HG03039 (cell line): ENCODE measurements at regions not wholly inside any gene's neighbourhood (a gene's known extent, or its start where the extent isn't known, plus 50 kb on each side); places are given as distances from the start of the nearest gene placed in this dataset.

Experiments used
- ATAC-seq: cut with Tn5 transposase; IDR thresholded peaks from one replicate; pipeline ENCODE4 v1.9.1; 2021; ENCODE audit warnings: mild to moderate bottlenecking, moderate library complexity; ENCODE audit not compliant: unreplicated experiment

DNA sequence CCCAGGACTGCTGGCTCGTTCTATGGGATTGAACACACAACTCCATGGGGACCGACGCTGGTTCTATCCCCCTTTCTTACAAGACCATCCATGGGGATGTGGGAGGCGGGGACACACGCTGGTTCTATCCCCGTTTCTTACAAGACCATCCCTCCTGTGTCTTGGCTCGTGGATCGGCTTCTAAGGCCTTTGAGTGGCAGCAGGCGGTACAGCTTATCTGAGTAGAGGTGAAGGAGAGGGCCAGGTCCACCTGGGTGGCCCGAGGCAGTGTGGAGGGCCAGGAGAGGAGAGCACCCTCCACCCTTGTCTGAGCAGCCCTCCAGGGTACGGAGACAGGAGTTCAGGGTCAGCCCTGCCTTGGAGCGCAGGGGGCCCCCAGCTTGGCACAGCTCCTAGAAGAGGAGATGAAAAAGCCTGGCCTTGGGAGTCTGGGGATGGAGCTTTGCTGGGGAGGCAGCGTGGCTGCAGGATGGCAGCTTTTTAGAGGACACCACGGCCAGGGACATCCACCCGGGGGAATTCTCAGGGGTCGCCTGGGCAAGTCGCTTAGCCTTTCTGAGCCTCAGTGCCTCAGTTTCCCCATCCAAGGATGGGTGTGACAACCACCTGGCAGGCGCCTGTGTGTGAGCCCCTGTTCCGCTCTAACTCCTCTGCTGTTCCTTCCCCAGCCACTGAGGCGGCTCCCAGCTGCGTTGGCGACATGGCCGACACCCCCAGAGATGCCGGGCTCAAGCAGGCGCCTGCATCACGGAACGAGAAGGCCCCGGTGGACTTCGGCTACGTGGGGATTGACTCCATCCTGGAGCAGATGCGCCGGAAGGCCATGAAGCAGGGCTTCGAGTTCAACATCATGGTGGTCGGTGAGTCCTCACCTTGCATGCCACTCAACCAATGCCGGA, 341.0 kb downstream of the SEC14L1 start:
- ATAC-seq, result no peak

DNA sequence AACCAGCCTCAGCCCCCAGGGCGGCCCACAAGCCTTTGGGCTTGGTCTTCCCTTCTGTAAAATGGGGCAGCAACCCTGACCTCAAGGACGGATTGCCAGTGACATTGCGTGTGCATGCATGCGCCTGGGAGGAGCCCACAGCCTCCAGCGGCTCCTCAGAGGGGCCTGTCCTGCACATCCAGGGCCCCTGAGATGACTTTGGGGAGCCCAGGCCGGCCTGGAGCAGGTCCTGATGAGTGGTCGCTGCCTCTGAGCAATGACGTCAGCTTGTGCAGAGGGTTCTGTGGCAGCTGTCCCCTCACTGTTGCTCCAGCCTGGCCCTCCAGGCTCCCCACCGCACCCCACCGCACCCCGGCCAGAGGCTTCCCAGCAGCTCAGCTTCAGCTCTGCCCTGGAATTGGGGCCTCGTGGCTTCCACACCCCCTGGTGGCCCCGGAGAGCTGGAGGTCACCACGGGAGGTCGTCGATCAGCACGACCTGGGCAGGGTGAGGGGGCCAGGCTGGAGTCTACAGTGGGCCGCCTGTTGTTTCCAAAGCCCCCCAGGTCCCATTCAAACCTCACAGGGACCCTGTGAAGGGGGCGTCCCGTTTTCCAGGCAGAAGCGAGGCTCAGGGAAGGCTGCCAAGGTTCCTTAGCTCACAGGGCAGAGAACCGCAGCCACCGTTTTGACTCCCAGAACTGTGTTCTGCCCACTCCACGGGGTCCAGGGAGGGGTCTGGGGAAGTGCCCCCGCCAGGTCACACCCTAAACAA, 341.8 kb downstream of the SEC14L1 start:
- no peak for ATAC-seq

DNA sequence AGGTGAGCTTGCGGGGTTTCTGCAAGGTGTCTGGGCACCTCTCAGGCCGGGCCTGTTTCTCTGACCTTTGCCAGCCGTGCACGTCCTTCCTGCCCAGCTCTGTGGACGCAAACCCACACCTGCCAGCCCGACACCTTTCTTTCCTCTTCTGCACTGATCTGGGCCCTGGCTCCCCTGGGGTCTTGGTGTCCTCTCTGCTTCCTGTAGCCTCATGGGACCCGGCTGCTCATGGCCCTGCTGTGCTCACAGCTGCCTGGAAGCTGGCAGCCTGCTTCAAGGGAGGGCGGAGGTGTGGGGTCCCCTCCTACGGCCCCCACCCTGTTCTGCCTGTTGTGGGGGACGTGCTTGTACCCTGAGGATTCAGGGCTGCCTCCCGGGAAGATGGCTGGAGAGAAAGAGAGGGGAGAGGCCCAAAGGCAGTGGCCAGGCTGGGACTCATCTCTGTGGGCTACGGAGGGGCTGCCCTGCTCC, 342.4 kb downstream of the SEC14L1 start:
- no peak for ATAC-seq

DNA sequence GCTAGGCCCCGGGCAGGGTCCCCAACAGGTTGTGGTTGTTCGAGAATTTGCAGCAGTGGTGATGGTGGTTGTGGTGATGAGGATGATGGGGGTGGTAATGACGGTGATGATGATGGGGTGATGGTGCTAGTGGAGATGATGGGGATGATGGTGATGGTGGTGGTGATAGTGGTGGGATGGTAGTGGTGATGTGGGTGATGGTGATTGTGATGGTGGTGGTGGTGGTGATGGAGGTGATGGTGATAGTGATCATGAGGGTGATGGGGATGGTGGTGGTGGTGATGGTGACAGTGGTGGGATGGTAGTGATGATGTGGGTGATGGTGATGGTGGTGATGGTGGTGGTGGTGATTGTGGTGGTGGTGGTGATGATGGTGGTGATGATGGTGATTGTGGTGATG, 343.3 kb downstream of the SEC14L1 start:
- no peak for ATAC-seq

DNA sequence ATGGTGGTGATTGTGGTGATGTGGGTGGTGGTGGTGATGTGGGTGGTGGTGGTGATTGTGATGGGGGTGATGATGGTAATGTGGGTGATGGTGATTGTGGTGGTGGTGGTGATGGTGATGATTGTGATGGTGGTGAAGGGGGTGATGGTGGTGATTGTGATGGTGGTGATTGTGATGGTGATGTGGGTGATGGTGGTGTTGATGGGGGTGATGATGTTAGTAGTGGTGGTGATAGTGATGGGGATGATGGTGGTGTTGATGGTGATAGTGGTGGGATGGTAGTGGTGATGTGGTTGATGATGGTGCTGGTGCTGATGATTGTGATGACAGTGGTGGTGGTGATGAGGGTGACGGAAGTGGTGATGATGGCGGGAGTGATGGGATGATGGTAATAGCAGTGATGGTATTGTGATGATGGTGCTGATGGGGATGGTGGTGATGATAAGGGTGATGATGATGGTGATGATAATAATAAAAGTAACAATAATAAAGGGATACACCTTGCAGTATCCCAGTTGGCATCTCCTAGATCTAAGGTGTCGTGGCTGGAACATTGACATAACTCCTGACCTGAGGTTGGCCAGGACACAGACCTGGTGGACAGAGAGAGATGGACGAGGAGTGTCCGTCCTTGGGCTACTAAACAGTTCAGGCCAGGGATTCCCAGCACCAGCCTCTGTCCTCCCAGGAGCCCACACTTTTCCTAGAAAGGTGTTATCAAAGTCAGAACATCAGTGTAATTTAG, 344.5 kb downstream of the SEC14L1 start:
- ATAC-seq, result no peak

DNA sequence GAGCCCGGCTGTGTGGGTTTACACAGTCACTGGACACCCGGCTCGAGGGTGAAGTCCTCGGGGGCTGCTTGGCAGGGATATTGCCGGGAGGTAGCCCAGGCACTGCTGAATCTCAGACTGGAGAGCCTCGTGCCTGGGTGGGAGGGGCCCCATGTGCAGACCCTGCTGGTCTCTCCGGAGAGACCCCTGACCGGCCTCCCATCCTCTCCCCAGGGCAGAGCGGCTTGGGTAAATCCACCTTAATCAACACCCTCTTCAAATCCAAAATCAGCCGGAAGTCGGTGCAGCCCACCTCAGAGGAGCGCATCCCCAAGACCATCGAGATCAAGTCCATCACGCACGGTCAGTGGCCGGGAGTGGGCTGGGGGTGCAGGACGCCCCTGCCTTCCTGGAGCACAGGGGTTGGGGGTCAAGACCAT, 346.5 kb downstream of the SEC14L1 start:
- no peak for ATAC-seq

DNA sequence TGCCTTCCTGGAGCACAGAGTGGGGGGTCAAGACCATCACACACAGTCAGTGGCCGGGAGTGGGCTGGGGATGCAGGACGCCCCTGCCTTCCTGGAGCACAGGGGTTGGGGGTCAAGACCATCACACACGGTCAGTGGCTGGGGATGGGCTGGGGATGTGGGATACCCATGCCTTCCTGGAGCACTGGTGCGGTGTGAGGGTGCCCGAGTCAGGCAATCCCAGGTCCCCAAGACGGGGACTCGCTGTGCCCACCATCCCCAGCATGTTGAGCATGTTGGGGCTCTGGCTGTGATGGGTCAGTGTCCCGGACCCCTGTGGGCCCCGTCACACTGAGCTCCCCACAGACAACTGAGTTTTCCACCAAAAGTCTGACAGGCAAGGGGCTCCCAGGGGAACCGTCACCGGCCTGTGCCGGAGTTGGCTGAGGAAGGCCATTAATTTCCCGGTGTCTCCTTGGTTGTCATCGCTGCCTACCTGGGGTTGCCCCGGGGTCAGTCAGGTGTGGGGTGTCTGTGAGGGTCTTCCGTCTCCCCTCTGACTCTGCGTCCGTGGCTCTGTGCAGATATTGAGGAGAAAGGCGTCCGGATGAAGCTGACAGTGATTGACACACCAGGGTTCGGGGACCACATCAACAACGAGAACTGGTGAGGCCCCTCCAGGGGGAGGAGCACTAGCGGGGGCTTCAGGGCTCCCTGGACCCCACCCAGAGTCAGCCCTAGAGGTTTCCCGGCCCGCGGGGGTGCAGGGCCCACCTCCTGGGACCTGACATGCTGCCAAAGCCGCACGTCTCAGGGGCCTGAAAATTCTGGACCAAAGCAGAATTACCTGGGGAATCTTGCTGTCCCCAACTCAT, 347.1 kb downstream of the SEC14L1 start:
- ATAC-seq, result no peak

DNA sequence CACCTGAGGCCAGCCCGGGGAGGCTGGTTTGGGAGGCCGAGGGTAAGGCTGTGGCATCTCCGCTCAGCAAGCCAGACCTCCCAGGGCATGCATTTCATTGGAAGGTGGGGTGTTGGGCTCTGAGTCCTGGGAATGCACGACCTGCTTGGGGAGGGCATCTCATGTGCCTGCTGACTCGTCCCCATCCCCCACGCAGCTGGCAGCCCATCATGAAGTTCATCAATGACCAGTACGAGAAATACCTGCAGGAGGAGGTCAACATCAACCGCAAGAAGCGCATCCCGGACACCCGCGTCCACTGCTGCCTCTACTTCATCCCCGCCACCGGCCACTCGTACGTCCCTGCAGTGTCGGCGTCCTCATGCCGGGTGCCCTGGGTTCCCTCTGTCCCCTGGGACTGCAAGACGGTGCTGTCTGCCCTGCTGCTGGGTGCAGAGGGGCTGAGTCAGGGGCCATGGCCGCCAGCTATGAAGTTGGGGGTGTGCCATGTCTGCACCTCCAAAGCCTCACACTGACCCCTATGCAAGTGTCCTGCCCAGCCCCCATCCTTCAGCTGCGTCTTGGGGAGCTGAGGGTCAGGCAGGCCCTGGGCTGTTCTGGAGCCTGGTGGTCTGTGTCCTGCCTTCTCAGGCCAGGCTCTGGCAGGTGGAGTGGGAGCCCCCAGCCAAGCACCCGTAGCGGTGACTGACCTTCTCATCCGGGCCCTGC, 347.9 kb downstream of the SEC14L1 start:
- ATAC-seq, result no peak

DNA sequence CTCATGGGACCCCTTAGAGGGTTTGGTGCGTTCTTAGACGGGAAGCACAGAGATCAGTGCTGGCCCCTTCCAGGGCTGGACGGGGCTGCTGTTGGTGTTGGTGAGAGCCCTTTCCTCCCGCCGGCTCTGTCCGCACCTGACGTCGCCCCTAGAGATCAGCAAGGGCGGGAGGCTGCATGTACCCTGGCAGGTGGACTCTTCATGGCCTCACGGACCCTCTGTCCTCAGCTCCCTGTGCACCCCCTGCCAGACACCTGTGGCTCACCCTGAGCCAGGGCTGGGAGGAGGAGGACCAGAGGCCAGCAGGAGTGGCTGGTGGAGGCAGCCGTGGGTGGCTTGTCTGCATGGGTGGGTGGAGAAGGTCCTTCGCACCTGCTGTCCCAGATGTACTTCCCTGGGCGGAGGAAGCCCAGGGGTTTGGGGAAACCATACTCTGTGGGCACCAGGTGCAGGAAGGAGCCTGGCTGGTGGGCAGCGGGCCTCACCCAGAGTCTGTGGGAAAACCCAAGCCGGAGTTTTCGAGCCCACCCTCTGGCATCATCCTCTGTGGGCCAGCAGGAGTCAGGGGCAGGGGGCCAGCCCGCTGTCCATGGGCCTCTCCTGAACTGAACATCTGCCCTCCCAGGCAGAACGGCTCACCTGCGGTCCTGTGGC, 348.6 kb downstream of the SEC14L1 start:
- no peak for ATAC-seq

DNA sequence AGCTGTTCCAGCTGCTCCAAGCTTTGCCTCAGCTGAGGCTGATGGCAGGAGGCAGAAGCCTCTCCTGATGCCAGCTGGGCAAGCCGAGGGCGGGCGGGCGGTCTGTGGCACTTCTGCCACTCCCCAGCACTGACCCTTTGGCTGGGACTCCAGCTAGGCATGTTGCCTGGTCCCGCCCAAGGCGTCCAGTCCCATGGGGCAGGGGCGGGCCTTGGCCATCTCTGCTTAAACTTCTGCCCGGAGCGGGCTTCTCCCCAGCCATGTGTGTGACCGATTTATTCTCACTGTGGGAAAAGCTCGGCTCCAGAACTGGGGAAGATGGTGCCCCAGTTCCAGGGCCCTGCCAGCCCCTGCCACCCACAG, 349.1 kb downstream of the SEC14L1 start:
- no peak for ATAC-seq

DNA sequence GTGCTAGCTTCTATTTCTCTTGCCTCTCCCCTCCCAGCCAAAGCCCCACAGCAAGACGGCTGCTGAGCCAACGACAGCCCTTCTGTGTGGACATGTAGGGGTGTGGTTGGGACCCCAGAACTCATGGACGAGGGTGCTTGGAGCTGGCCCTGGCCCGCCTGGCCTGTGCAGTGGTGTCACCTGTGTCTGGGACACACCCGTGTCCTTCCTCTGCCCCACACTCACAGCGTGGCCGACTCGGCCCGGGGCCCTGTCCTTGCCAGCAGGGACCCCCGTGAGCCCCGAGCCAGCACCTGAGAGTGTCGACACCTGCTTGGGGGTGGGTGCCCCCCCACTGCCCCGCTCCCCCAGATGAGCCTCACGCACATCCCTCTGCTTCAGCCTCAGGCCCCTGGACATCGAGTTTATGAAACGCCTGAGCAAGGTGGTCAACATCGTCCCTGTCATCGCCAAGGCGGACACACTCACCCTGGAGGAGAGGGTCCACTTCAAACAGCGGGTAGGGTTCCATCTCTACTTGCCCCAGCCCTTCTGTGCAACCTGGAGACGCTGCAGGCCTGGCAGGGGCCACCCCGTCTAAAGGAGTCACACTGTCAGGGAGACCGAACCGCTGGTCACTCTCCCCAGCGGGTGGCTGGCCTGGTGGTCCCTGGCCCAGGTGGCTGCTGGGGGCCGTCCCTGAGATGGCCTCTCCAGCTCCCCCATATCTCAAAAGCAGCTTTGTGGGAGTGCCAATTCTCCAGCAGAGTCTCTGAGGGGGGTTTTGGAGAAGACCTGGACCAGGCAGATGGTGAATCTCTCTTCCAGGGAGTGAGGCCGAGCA, 349.8 kb downstream of the SEC14L1 start:
- ATAC-seq, result no peak

DNA sequence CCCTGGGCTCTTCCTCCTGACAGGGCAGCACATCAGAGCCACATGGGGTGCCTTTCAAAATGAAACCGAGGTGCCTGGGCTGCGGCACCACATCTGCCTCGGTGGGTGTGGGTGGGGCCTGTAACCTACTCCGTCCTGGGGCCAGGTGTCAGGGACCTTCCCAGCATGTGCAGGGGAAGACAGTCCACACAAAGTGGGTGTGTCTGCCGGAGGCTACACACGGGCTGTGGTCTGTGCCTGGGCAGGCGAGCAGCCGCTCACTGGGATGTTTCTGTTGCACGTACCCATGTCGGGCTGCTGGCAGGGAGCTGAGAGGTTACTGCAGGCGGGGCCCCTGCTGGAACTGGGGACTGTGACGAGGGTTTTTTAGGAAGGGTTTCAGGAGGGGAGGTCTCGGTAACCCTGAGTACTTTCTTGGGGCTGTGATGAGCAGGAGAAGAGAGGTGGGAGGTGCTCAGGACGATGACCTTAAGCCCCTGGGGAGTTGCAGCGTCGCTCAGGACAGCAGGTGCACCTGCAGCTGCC, 351.2 kb downstream of the SEC14L1 start:
- ATAC-seq, result no peak

DNA sequence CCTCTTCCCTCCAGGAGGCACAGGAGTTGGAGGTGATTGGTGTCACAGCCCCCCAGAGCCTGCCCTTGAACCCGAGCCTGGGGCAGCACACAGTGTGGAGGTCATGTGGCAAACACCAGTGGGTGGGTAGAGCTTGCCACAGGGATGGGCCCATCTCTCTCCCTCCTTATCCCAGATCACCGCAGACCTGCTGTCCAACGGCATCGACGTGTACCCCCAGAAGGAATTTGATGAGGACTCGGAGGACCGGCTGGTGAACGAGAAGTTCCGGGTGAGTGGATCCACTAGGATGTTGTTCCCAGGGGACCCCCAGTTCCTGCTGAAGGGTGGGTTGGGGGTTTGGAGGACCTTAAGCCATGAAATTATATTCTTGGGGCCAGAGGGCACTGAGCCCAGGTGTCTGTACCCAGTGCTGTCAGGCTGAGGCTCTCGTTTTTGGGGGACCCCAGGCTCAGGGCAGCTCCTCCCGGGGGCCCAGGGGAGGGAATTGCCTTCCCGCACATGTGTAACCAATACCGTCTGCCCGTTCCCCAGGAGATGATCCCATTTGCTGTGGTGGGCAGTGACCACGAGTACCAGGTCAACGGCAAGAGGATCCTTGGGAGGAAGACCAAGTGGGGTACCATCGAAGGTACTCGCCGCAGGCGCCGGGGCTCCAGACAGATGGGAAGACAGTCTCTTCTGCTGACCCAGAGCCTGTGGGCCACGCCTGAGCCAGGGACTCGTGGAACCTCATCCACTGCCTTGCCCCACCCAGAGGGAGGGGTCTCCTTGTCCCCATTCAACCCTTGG, 351.9 kb downstream of the SEC14L1 start:
- no peak for ATAC-seq

DNA sequence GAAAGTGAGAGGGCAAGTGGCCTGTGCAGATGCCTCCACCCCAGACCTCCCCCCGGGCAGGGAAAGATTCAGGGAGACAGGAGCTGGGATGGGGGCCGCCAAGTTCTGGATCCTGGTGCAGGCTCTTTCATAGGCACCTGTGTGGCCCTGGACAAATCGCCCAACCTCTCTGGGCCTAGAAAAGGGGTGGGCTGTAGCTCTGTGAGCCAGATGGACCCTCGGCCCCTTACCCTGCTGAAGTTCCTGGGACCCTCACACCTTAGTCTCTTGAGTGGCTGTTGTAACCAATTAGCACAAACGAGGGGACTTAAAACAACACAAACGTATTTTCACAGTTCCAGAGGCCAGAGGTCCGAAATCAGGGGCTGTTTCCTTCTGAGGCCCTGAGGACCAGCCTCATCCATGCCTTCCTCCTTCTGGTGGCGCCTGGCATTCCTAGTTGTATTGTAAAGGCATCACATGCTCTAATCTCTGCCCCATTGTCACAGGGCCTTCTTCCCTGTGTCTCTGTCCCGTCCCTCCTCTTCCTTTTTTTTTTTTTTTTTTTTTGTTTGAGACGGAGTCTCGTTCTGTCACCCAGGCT, 352.6 kb downstream of the SEC14L1 start:
- no peak for ATAC-seq

DNA sequence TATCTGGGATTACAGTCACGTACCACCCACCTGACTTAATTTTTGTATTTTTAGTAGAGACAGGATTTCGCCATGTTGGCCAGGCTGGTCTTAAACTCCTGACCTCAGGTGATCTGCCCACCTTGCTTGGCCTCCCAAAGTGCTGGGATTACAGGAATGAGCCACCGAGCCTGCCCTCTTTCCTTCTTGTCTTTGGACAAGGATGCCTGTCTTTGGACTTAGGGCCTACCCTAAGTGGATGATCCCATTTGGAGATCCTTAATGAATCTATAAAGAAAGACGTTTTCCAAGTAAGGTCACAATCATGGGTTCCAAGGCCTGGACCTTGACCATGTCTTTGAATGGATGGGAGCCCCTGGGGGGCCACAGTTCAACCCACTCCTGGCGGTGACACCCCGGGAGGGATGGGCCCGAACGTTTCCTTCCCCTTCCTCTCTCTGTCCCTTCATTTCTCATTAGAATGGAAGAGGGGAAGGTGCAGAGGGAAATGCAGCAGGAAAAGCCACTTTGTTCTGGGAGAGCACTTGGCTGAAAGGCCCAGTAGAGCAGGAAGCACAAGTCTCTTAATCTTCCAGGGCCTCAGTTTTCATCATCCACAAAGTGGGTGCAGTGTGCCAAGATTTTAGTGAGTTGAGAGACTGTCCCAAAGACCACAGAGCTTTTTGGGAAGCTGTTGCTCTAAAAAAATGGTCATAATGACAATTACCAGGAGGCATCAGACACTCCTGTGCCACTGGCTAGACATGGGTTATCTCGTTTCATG, 353.3 kb downstream of the SEC14L1 start:
- no peak for ATAC-seq

DNA sequence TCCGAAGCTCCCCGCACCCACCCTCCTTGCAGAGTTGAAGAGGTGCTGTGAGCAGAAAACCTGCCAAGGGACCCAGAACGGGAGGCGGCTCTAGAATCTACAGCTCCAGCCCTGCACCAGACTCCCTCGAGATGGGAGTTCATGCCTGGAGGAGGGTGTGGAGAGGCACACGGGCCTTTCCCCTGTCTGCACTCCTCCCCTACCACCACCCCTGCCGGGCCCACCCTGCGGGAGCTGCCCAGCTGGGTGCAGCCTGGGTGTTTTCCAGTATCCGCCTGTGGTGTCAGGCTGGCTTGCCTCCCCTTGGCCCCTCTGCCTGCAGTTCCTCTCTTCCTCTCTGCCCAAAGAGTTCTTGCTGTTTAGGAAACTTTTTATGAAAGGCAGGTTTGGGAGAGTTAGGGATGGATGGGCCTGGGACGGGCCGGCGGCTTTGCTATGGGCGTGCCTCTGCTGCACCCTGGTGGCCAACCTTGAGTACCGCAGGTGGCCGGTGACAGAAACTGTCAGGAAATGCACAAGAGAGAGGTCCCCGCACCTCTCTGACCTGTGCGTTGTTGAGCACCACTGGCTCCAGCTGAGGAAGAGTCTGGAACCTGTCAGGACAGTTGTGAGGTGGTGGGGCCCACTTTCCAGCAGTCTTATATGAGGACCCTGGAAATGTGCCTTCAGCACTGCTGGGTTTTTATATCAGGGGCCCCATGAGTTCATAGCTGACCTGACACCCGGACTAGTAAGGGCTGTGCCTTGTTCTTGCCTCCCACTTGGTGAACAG, 354.1 kb downstream of the SEC14L1 start:
- no peak for ATAC-seq
